ENCODE measurements at regions not wholly inside any gene's neighbourhood (a gene's known extent, or its start where the extent isn't known, plus 50 kb on each side); places are given as distances from the start of the nearest gene placed in this dataset.

GRCh38 chr4:132504438-132504837, 644.7 kb upstream of the PCDH10 start:
- Histone ChIP-seq H3K27me3 (ENCODE audit: control insufficient read depth, insufficient read depth, low read length) (no peaks in the 10 kb centered on the region), H3K36me3 (ENCODE audit: control insufficient read depth, insufficient read depth, low read length) (no peaks in the 10 kb centered on the region), H3K4me3 (ENCODE audit: low read depth, low read length) (no peak overlapping the region)
- TF ChIP-seq, protein P1, sequence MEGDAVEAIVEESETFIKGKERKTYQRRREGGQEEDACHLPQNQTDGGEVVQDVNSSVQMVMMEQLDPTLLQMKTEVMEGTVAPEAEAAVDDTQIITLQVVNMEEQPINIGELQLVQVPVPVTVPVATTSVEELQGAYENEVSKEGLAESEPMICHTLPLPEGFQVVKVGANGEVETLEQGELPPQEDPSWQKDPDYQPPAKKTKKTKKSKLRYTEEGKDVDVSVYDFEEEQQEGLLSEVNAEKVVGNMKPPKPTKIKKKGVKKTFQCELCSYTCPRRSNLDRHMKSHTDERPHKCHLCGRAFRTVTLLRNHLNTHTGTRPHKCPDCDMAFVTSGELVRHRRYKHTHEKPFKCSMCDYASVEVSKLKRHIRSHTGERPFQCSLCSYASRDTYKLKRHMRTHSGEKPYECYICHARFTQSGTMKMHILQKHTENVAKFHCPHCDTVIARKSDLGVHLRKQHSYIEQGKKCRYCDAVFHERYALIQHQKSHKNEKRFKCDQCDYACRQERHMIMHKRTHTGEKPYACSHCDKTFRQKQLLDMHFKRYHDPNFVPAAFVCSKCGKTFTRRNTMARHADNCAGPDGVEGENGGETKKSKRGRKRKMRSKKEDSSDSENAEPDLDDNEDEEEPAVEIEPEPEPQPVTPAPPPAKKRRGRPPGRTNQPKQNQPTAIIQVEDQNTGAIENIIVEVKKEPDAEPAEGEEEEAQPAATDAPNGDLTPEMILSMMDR (IDR thresholded peaks at IDR 0.05; ENCODE audit: insufficient read depth, low read length, severe bottlenecking), result no peak
- FAIRE-seq (no peak), DNase-seq (ENCODE audit: low read depth) (peak; percentile 17)

DNA sequence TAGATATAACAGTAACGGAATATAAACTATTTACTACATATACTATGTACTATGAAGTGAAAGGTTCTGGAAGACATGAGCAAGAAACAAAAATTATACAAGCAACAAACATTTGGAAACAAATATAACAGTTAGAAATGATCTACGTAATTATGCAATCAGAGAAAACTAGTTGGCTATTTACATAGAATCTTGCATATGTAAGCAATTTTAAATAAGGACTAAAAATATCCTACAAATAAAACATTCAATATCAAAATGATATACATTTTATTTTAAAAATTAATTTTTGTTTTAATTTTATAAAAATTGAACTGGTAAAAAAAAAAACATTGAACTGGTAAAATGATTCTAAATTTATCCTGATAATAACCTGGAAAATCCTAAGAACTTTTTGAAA, 642.5 kb upstream of the PCDH10 start:
- TF ChIP-seq, protein P1 (IDR thresholded peaks at IDR 0.05; ENCODE audit: insufficient read depth, low read length, severe bottlenecking), result no peak
- no peak for DNase-seq (ENCODE audit: low read depth)
- no peak overlapping the region for H3K4me3 ChIP-seq (ENCODE audit: low read depth, low read length)
- H3K36me3 ChIP-seq (ENCODE audit: control insufficient read depth, insufficient read depth, low read length), result no peaks in the 10 kb centered on the region
- no peak for FAIRE-seq
- H3K27me3 ChIP-seq (ENCODE audit: control insufficient read depth, insufficient read depth, low read length), result no peaks in the 10 kb centered on the region

DNA sequence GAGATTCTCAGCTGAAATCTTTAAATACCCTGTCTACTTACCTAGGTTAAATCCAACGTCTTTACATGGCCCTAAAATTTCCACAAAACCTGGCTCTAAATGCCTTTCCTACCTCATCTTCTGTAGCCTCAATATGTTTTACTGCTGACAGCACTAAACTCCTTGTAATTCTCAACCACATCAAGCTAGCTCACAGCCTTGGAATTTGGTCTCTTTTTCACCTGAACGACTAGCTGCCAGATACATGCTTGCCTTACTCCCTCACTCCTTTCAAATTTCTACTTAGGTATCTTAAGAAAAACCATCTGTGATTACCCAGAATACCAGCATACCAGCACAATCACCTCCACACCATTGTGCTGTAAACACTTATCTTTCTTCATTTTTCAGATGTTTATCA, 635.6 kb upstream of the PCDH10 start:
- Histone ChIP-seq H3K4me3 (ENCODE audit: low read depth, low read length) (no peak overlapping the region), H3K27me3 (ENCODE audit: control insufficient read depth, insufficient read depth, low read length) (no peaks in the 10 kb centered on the region), H3K36me3 (ENCODE audit: control insufficient read depth, insufficient read depth, low read length) (no peaks in the 10 kb centered on the region)
- DNase-seq (ENCODE audit: low read depth) (no peak), FAIRE-seq (no peak)
- TF ChIP-seq, protein P1 (IDR thresholded peaks at IDR 0.05; ENCODE audit: insufficient read depth, low read length, severe bottlenecking), result no peak

GRCh38 chr4:132526652-132527051, 622.4 kb upstream of the PCDH10 start:
- no peaks in the 10 kb centered on the region for H3K36me3 ChIP-seq (ENCODE audit: control insufficient read depth, insufficient read depth, low read length)
- DNase-seq (ENCODE audit: low read depth), result no peak
- TF ChIP-seq, protein P1 (IDR thresholded peaks at IDR 0.05; ENCODE audit: insufficient read depth, low read length, severe bottlenecking), result no peak
- no peak for FAIRE-seq
- no peaks in the 10 kb centered on the region for H3K27me3 ChIP-seq (ENCODE audit: control insufficient read depth, insufficient read depth, low read length)
- H3K4me3 ChIP-seq (ENCODE audit: low read depth, low read length), result no peak overlapping the region

GRCh38 chr4:132527817-132528216, 621.3 kb upstream of the PCDH10 start:
- DNase-seq (ENCODE audit: low read depth), result no peak
- no peaks in the 10 kb centered on the region for H3K27me3 ChIP-seq (ENCODE audit: control insufficient read depth, insufficient read depth, low read length)
- no peak overlapping the region for H3K4me3 ChIP-seq (ENCODE audit: low read depth, low read length)
- TF ChIP-seq, protein P1 (IDR thresholded peaks at IDR 0.05; ENCODE audit: insufficient read depth, low read length, severe bottlenecking), result no peak
- no peaks in the 10 kb centered on the region for H3K36me3 ChIP-seq (ENCODE audit: control insufficient read depth, insufficient read depth, low read length)
- FAIRE-seq, result no peak

- Histone ChIP-seq H3K4me3 (ENCODE audit: low read depth, low read length) (no peak overlapping the region), H3K27me3 (ENCODE audit: control insufficient read depth, insufficient read depth, low read length) (no peaks in the 10 kb centered on the region), H3K36me3 (ENCODE audit: control insufficient read depth, insufficient read depth, low read length) (no peaks in the 10 kb centered on the region)
- no peak for DNase-seq (ENCODE audit: low read depth)
- TF ChIP-seq, protein P1 (IDR thresholded peaks at IDR 0.05; ENCODE audit: insufficient read depth, low read length, severe bottlenecking), result no peak
- no peak for FAIRE-seq
Observed at GRCh38 chr4:132530861-132531260, 618.2 kb upstream of the PCDH10 start.
